Astrocyte (in vitro differentiated cells and primary cell): ENCODE measurements at regions not wholly inside any gene's neighbourhood (a gene's known extent, or its start where the extent isn't known, plus 50 kb on each side); places are given as distances from the start of the nearest gene placed in this dataset.
"Not testable (repeated sequence)": the region's sequence is repeated elsewhere in the genome, so short reads cannot be mapped to it uniquely, and the experiment has no call there.

Experiments
- DNase-seq: peaks from one replicate; pipeline ENCODE4 v3.0.0-alpha.2; 2010; ENCODE audit warnings: low read depth
- FAIRE-seq: peaks from 2 replicates; lab custom pipeline; 2011; peaks lifted over from hg19 to GRCh38; lab: Jason Lieb, UNC
- H2AFZ ChIP-seq: 2 replicates; pipeline ENCODE4 v1.6.0; 2012; ENCODE audit warnings: low read depth, low read length, inconsistent platforms
- H3K27ac ChIP-seq: 2 replicates; pipeline ENCODE4 v1.5.1; 2011; ENCODE audit warnings: low read depth, low read length, inconsistent platforms
- H3K27me3 ChIP-seq: 2 replicates; pipeline ENCODE4 v1.6.0; 2011; ENCODE audit warnings: low read length, inconsistent platforms; ENCODE audit not compliant: insufficient read depth
- H3K36me3 ChIP-seq: 2 replicates; pipeline ENCODE4 v1.5.1; 2011; ENCODE audit warnings: low read length, inconsistent platforms; ENCODE audit not compliant: insufficient read depth
- H3K4me1 ChIP-seq: 2 replicates; pipeline ENCODE4 v1.5.1; 2011; ENCODE audit warnings: low read length, inconsistent platforms; ENCODE audit not compliant: insufficient read depth
- H3K4me2 ChIP-seq: 2 replicates; pipeline ENCODE4 v1.6.0; 2012; ENCODE audit warnings: low read length, inconsistent platforms
- H3K4me3 ChIP-seq: 2 replicates; pipeline ENCODE4 v1.5.1; 2011; ENCODE audit warnings: low read depth, mild to moderate bottlenecking, low read length, inconsistent platforms; ENCODE audit not compliant: insufficient read depth
- H3K79me2 ChIP-seq: 2 replicates; pipeline ENCODE4 v1.6.0; 2012; ENCODE audit warnings: mild to moderate bottlenecking, low read length, inconsistent platforms; ENCODE audit not compliant: insufficient read depth
- H3K9ac ChIP-seq: 2 replicates; pipeline ENCODE4 v1.6.0; 2012; ENCODE audit warnings: mild to moderate bottlenecking, low read length, inconsistent platforms
- H3K9me3 ChIP-seq: 2 replicates; pipeline ENCODE4 v1.5.1; 2012; ENCODE audit warnings: low read depth, mild to moderate bottlenecking, low read length, inconsistent platforms; ENCODE audit not compliant: insufficient read depth
- H4K20me1 ChIP-seq: 2 replicates; pipeline ENCODE4 v1.6.0; 2012; ENCODE audit warnings: low read length, inconsistent platforms; ENCODE audit not compliant: insufficient read depth
- H3K27ac Mint-ChIP-seq: one replicate; pipeline ENCODE4 v1.8.0; 2021; ENCODE audit warnings: mild to moderate bottlenecking, mixed read lengths; ENCODE audit not compliant: unreplicated experiment
- H3K27me3 Mint-ChIP-seq: one replicate; pipeline ENCODE4 v1.8.0; 2021; ENCODE audit warnings: low read depth, mixed read lengths; ENCODE audit not compliant: unreplicated experiment
- H3K36me3 Mint-ChIP-seq: one replicate; pipeline ENCODE4 v1.8.0; 2021; ENCODE audit warnings: low read depth, mixed read lengths; ENCODE audit not compliant: unreplicated experiment
- H3K4me1 Mint-ChIP-seq: one replicate; pipeline ENCODE4 v1.8.0; 2021; ENCODE audit warnings: low read depth, mixed read lengths; ENCODE audit not compliant: unreplicated experiment
- H3K4me3 Mint-ChIP-seq: one replicate; pipeline ENCODE4 v1.8.0; 2021; ENCODE audit warnings: mild to moderate bottlenecking, moderate library complexity, mixed read lengths; ENCODE audit not compliant: unreplicated experiment
- H3K9me3 Mint-ChIP-seq: one replicate; pipeline ENCODE4 v1.8.0; 2021; ENCODE audit warnings: mild to moderate bottlenecking, mixed read lengths; ENCODE audit not compliant: unreplicated experiment
- EZH2 ChIP-seq: IDR thresholded peaks from 2 replicates; pipeline ENCODE4 v1.6.1; 2012; ENCODE audit warnings: mild to moderate bottlenecking, low read length, inconsistent platforms; ENCODE audit not compliant: insufficient read depth
- TF ChIP-seq, protein P1 (sequence below): IDR thresholded peaks from 2 replicates; pipeline ENCODE4 v1.5.1; 2011; ENCODE audit warnings: low read depth, mild to moderate bottlenecking, inconsistent platforms, low read length, moderate library complexity; ENCODE audit not compliant: insufficient read depth

DNA sequence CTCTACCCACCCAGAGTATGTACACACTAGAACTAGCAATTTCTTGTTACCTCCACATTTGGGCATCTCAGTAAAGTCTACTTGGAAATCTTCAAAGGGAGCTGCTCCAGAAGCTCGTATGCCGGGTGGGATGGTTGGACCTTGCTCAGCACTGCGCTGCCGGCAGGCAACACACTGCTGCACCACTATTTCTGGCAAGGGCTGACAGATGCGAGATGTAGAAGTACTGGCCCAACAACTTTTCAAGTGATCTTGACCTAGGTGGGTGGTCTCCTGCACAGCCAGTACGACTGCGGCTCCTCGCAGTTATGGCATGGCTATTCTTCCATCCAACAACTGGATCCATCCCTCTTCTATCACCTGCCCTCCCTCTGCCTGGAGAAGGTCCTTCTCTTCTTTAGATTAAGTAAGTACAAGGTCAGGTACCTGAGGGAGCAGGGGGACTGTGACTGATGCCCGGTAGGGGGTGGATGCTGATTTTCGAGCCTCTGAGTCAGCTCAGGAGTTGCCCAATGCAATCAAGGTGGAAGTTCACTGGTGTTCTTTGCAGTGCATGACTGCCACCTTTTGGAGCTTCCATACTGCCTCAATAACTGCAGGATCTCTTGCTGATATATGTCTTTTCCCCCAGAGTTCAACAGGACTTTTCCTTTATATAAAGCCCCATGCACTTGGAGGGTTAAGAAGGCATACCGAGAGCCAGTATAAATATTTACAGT is 100.4 kb upstream of the SLC1A4 start:
- Mint-ChIP-seq H3K9me3 (peaks cover 15% of the 10 kb centered on the region), H3K4me3 (no peak overlapping the region), H3K27me3 (peaks cover 6% of the 10 kb centered on the region), H3K27ac (no peak overlapping the region), H3K4me1 (no peaks in the 10 kb centered on the region), H3K36me3 (peaks cover 6% of the 10 kb centered on the region)
- H3K36me3 ChIP-seq: no peaks in the 10 kb centered on the region
- no peaks in the 10 kb centered on the region for H4K20me1 ChIP-seq
- no peak overlapping the region for H3K4me3 ChIP-seq
- no peak overlapping the region for H3K4me2 ChIP-seq
- H2AFZ ChIP-seq: no peak overlapping the region
- no peaks in the 10 kb centered on the region for H3K27me3 ChIP-seq
- no peak overlapping the region for H3K9ac ChIP-seq
- peaks cover 3% of the 10 kb centered on the region for H3K9me3 ChIP-seq
- FAIRE-seq (no peak), DNase-seq (peak; percentile 49)
- no peak overlapping the region for H3K27ac ChIP-seq
- no peaks in the 10 kb centered on the region for H3K4me1 ChIP-seq
- no peak for TF ChIP-seq EZH2
- TF ChIP-seq, protein P1, sequence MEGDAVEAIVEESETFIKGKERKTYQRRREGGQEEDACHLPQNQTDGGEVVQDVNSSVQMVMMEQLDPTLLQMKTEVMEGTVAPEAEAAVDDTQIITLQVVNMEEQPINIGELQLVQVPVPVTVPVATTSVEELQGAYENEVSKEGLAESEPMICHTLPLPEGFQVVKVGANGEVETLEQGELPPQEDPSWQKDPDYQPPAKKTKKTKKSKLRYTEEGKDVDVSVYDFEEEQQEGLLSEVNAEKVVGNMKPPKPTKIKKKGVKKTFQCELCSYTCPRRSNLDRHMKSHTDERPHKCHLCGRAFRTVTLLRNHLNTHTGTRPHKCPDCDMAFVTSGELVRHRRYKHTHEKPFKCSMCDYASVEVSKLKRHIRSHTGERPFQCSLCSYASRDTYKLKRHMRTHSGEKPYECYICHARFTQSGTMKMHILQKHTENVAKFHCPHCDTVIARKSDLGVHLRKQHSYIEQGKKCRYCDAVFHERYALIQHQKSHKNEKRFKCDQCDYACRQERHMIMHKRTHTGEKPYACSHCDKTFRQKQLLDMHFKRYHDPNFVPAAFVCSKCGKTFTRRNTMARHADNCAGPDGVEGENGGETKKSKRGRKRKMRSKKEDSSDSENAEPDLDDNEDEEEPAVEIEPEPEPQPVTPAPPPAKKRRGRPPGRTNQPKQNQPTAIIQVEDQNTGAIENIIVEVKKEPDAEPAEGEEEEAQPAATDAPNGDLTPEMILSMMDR: peak; percentile 53
- H3K79me2 ChIP-seq: no peaks in the 10 kb centered on the region

DNA sequence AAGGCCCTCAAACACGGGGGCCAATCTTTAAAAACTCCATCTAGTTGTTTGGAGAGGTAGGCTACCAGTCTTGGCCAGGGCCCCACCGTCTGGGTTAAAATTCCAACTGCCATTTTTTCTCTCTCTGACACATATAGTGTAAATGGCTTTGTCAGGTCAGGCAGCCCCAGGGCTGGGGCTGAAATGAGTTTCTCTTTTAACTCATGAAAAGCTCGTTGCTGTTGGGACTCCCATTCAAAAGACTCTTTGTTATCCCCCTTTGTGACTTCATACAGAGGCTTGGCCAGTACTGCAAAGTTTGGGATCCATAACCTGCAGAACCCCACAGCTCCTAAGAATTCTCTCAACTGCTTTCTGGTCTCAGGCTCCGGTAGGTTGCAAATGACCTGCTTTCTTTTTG is 99.4 kb upstream of the SLC1A4 start:
- Mint-ChIP-seq H3K36me3 (peaks cover 6% of the 10 kb centered on the region), H3K27ac (no peak overlapping the region), H3K4me1 (no peaks in the 10 kb centered on the region), H3K4me3 (no peak overlapping the region), H3K9me3 (peaks cover 15% of the 10 kb centered on the region), H3K27me3 (peaks cover 6% of the 10 kb centered on the region)
- no peak overlapping the region for H3K4me2 ChIP-seq
- H3K27ac ChIP-seq: no peak overlapping the region
- no peak overlapping the region for H2AFZ ChIP-seq
- H3K4me1 ChIP-seq: no peaks in the 10 kb centered on the region
- no peaks in the 10 kb centered on the region for H3K27me3 ChIP-seq
- no peaks in the 10 kb centered on the region for H3K36me3 ChIP-seq
- DNase-seq (no peak), FAIRE-seq (no peak)
- no peaks in the 10 kb centered on the region for H4K20me1 ChIP-seq
- no peak overlapping the region for H3K4me3 ChIP-seq
- no peaks in the 10 kb centered on the region for H3K79me2 ChIP-seq
- no peak overlapping the region for H3K9ac ChIP-seq
- TF ChIP-seq, protein P1: no peak
- no peak for TF ChIP-seq EZH2
- peaks cover 3% of the 10 kb centered on the region for H3K9me3 ChIP-seq

DNA sequence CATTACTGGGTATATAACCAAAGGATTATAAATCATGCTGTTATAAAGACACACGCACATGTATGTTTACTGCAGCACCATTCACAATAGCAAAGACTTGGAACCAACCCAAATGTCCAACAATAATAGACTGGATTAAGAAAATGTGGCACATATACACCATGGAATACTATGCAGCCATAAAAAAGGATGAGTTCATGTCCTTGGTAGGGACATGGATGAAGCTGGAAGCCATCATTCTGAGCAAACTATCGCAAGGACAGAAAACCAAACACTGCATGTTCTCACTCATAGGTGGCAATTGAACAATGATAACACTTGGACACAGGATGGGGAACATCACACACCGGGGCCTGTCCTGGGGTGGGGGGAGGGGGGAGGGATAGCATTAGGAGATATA is 92.6 kb upstream of the SLC1A4 start:
- not testable (repeated sequence) for H3K4me3 ChIP-seq, H4K20me1 ChIP-seq, DNase-seq, H2AFZ ChIP-seq, FAIRE-seq, H3K36me3 Mint-ChIP-seq, H3K4me1 Mint-ChIP-seq, H3K4me1 ChIP-seq, H3K79me2 ChIP-seq, H3K4me3 Mint-ChIP-seq, H3K27me3 ChIP-seq, H3K27me3 Mint-ChIP-seq, H3K36me3 ChIP-seq, H3K4me2 ChIP-seq, H3K9me3 Mint-ChIP-seq, H3K27ac ChIP-seq, H3K27ac Mint-ChIP-seq, H3K9ac ChIP-seq, H3K9me3 ChIP-seq
